Loucy (cell line): ENCODE measurements at regions not wholly inside any gene's neighbourhood (a gene's known extent, or its start where the extent isn't known, plus 50 kb on each side); places are given as distances from the start of the nearest gene placed in this dataset.

Experiments used
- CTCF ChIP-seq: fragments of 200-600 bp; sonication (generic); conservative IDR thresholded peaks from 2 replicates; pipeline ENCODE4 v1.5.1; 2014; ENCODE audit warnings: mild to moderate bottlenecking, antibody characterized with exemption, low read length
- EZH2phosphoT487 ChIP-seq: fragments of 200-600 bp; IDR thresholded peaks from 2 replicates; pipeline ENCODE4 v1.6.1; 2018; ENCODE audit warnings: antibody characterized with exemption, mild to moderate bottlenecking, moderate library complexity, borderline replicate concordance

- TF ChIP-seq CTCF, result no peak
- TF ChIP-seq EZH2phosphoT487, result no peak
Observed at GRCh38 chr3:59567661-59568060, 517.8 kb upstream of the CFAP20DC start.
